OCI-LY7 (cell line): ENCODE measurements at regions not wholly inside any gene's neighbourhood (a gene's known extent, or its start where the extent isn't known, plus 50 kb on each side); places are given as distances from the start of the nearest gene placed in this dataset.

Source experiments
- BruUV-seq: library from RNA; stranded (reverse); fragments of 400-500 nt; replicated peaks from 2 replicates; lab custom pipeline; 2021; lab: Mats Ljungman, UMichigan
- CTCF ChIA-PET: fragments of 300-600 bp; sonication (Branson Sonifier 250); formaldehyde crosslinking; loops from one replicate; lab custom pipeline; 2022; ENCODE audit warnings: antibody characterized with exemption; ENCODE audit not compliant: unreplicated experiment; lab: Charles Lee
- POLR2A ChIA-PET: fragments of 300-600 bp; sonication (Branson Sonifier 250); formaldehyde crosslinking; loops from one replicate; lab custom pipeline; 2022; ENCODE audit warnings: antibody characterized with exemption; lab: Charles Lee
- DNase-seq: peaks from one replicate; pipeline ENCODE4 v3.0.0-alpha.2; 2015; ENCODE audit warnings: low spot score
- H2AFZ ChIP-seq: fragments of 200-600 bp; sonication (generic), shearing (Covaris generic); 2 replicates; pipeline ENCODE4 v1.6.1; 2014; ENCODE audit warnings: mild to moderate bottlenecking, antibody characterized with exemption, low read length, moderate library complexity
- H3K27ac ChIP-seq: fragments of 200-600 bp; sonication (generic); 2 replicates; pipeline ENCODE4 v1.5.1; 2014; ENCODE audit warnings: mixed run types, low read depth, mild to moderate bottlenecking, moderate library complexity, low read length, inconsistent platforms; ENCODE audit not compliant: poor library complexity, severe bottlenecking
- H3K36me3 ChIP-seq: fragments of 200-600 bp; sonication (generic); 2 replicates; pipeline ENCODE4 v1.6.1; 2014; ENCODE audit warnings: mild to moderate bottlenecking, antibody characterized with exemption, low read length, moderate library complexity, mixed read lengths; ENCODE audit not compliant: insufficient read depth
- H3K4me1 ChIP-seq: fragments of 200-600 bp; sonication (generic); 2 replicates; pipeline ENCODE4 v1.5.1; 2014; ENCODE audit warnings: mild to moderate bottlenecking, low read length; ENCODE audit not compliant: insufficient read depth, poor library complexity, severe bottlenecking
- H3K4me2 ChIP-seq: fragments of 200-600 bp; sonication (generic); 2 replicates; pipeline ENCODE4 v1.6.1; 2014; ENCODE audit warnings: mild to moderate bottlenecking, low read length
- H3K4me3 ChIP-seq: fragments of 200-600 bp; sonication (generic); 2 replicates; pipeline ENCODE4 v1.5.1; 2014; ENCODE audit warnings: mild to moderate bottlenecking, low read depth, low read length; ENCODE audit not compliant: poor library complexity, severe bottlenecking
- H3K79me2 ChIP-seq: fragments of 200-600 bp; sonication (generic); 2 replicates; pipeline ENCODE4 v1.6.1; 2016; ENCODE audit warnings: low read depth, mild to moderate bottlenecking, low read length, moderate library complexity, mixed read lengths; ENCODE audit not compliant: insufficient read depth
- H3K9me2 ChIP-seq: fragments of 200-600 bp; sonication (generic); 2 replicates; pipeline ENCODE4 v1.6.1; 2016; ENCODE audit warnings: mild to moderate bottlenecking, low read length, mixed read lengths; ENCODE audit not compliant: insufficient read depth
- H3K9me3 ChIP-seq: fragments of 200-600 bp; sonication (generic); 2 replicates; pipeline ENCODE4 v1.6.1; 2014; ENCODE audit warnings: mild to moderate bottlenecking, mixed run types, low read length, mixed read lengths
- H4K20me1 ChIP-seq: fragments of 200-600 bp; sonication (generic); 2 replicates; pipeline ENCODE4 v1.6.1; 2014; ENCODE audit warnings: mild to moderate bottlenecking, antibody characterized with exemption, low read length, moderate library complexity, mixed read lengths; ENCODE audit not compliant: insufficient read depth
- CTCF ChIP-seq: fragments of 200-600 bp; sonication (generic); conservative IDR thresholded peaks from 2 replicates; pipeline ENCODE4 v1.5.1; 2014; ENCODE audit warnings: mild to moderate bottlenecking, antibody characterized with exemption, low read length, moderate library complexity, mixed read lengths
- EZH2phosphoT487 ChIP-seq: fragments of 200-600 bp; sonication (generic); IDR thresholded peaks from 2 replicates; pipeline ENCODE4 v1.6.1; 2018; ENCODE audit warnings: low read depth, borderline replicate concordance, mild to moderate bottlenecking, mixed run types, antibody characterized with exemption, low read length, moderate library complexity, mixed read lengths
- intact Hi-C: fragments of 100-400 bp; cut with micrococcal nuclease; formaldehyde crosslinking; loops from one replicate; pipeline ENCODE4 v1.10.0; 2022; ENCODE audit not compliant: unreplicated experiment

- no peak overlapping the region for H3K4me2 ChIP-seq
- H3K9me2 ChIP-seq = no peaks in the 10 kb centered on the region
- POLR2A ChIA-PET = no interaction called here
- no peak overlapping the region for H3K4me3 ChIP-seq
- BruUV-seq = no TSS peak
- no peak for TF ChIP-seq CTCF
- no peak for TF ChIP-seq EZH2phosphoT487
- no peak overlapping the region for H3K27ac ChIP-seq
- H3K79me2 ChIP-seq = no peaks in the 10 kb centered on the region
- no peaks in the 10 kb centered on the region for H3K4me1 ChIP-seq
- CTCF ChIA-PET = no interaction called here
- H3K36me3 ChIP-seq = no peaks in the 10 kb centered on the region
- no peak overlapping the region for H2AFZ ChIP-seq
- H4K20me1 ChIP-seq = no peaks in the 10 kb centered on the region
- intact Hi-C loops = no loop called here
- H3K9me3 ChIP-seq = no peaks in the 10 kb centered on the region
- DNase-seq = no peak
Observed at GRCh38 chr2:49801898-49802450, 647.7 kb upstream of the FSHR start.

- no peaks in the 10 kb centered on the region for H3K9me2 ChIP-seq
- ChIA-PET CTCF (no interaction called here), POLR2A (no interaction called here)
- H3K79me2 ChIP-seq = no peaks in the 10 kb centered on the region
- DNase-seq = no peak
- intact Hi-C loops = no loop called here
- no peaks in the 10 kb centered on the region for H4K20me1 ChIP-seq
- no peaks in the 10 kb centered on the region for H3K36me3 ChIP-seq
- H3K4me3 ChIP-seq = no peak overlapping the region
- H3K4me1 ChIP-seq = no peaks in the 10 kb centered on the region
- no peak overlapping the region for H3K27ac ChIP-seq
- TF ChIP-seq EZH2phosphoT487 (no peak), CTCF (no peak)
- no TSS peak for BruUV-seq
- H3K9me3 ChIP-seq = no peaks in the 10 kb centered on the region
- H2AFZ ChIP-seq = no peak overlapping the region
- no peak overlapping the region for H3K4me2 ChIP-seq
Observed at GRCh38 chr2:49798570-49798969, 644.3 kb upstream of the FSHR start.

- Histone ChIP-seq H3K4me1 (no peaks in the 10 kb centered on the region), H3K79me2 (no peaks in the 10 kb centered on the region), H3K27ac (no peak overlapping the region), H3K9me2 (no peaks in the 10 kb centered on the region), H4K20me1 (no peaks in the 10 kb centered on the region), H2AFZ (no peak overlapping the region), H3K9me3 (no peaks in the 10 kb centered on the region), H3K4me3 (no peak overlapping the region), H3K36me3 (no peaks in the 10 kb centered on the region), H3K4me2 (no peak overlapping the region)
- ChIA-PET CTCF (no interaction called here), POLR2A (interaction anchor here (0.5 kb wide), 1 partner anchor 1719 kb away, joined by 3 read pairs; no protein-coding TSS in a partner anchor)
- BruUV-seq = no TSS peak
- intact Hi-C loops = no loop called here
- TF ChIP-seq CTCF (no peak), EZH2phosphoT487 (no peak)
- DNase-seq = no peak
Observed at GRCh38 chr2:49796266-49796665, 642.0 kb upstream of the FSHR start.
